MM.1S (cell line): ENCODE measurements at regions not wholly inside any gene's neighbourhood (a gene's known extent, or its start where the extent isn't known, plus 50 kb on each side); places are given as distances from the start of the nearest gene placed in this dataset.

Experiments used
- EZH2 ChIP-seq: fragments of 300-600 bp; sonication (generic); optimal IDR thresholded peaks from 2 replicates; pipeline ENCODE3; 2017; ENCODE audit warnings: low read depth, mild to moderate bottlenecking, antibody characterized with exemption, low read length, mixed read lengths
- EZH2phosphoT487 ChIP-seq: fragments of 300-600 bp; sonication (generic); IDR thresholded peaks from 2 replicates; pipeline ENCODE4 v1.6.1; 2018; ENCODE audit warnings: antibody characterized with exemption, low read length
- TF ChIP-seq, protein P1 (sequence below): fragments of 300-600 bp; sonication (generic); IDR thresholded peaks from 2 replicates; pipeline ENCODE4 v1.5.1; 2016; ENCODE audit warnings: antibody characterized with exemption, low read length, mixed read lengths

DNA sequence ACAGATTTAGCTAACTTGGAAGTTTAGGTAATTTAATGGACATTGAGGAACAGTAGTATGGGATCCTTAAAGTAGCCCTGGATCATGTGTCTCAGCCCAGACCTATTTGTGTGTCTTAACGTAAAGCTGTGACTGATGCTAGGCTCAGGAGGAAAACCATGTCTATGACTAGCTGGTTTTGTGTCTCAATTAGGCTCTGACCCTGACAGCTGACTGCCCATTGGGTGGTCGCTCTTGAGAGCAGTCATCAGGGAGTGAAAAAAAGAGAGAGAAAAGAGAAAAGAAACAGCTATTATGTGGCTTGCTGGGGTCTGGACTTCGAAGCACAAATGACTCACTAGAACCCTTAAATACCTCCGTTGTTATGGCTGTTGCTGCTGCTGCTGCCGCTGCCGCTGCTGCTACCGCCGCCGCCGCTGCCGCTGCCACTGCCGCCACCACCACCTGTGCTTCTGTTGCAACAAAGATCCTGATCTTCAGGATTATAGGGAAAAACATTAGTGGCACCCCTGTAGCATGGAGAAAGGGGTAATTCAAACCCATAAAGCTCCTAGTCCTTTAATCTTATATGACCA lies 70.7 kb downstream of the GSPT2 start:
- TF ChIP-seq, protein P1, sequence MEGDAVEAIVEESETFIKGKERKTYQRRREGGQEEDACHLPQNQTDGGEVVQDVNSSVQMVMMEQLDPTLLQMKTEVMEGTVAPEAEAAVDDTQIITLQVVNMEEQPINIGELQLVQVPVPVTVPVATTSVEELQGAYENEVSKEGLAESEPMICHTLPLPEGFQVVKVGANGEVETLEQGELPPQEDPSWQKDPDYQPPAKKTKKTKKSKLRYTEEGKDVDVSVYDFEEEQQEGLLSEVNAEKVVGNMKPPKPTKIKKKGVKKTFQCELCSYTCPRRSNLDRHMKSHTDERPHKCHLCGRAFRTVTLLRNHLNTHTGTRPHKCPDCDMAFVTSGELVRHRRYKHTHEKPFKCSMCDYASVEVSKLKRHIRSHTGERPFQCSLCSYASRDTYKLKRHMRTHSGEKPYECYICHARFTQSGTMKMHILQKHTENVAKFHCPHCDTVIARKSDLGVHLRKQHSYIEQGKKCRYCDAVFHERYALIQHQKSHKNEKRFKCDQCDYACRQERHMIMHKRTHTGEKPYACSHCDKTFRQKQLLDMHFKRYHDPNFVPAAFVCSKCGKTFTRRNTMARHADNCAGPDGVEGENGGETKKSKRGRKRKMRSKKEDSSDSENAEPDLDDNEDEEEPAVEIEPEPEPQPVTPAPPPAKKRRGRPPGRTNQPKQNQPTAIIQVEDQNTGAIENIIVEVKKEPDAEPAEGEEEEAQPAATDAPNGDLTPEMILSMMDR = no peak
- TF ChIP-seq EZH2 (no peak), EZH2phosphoT487 (no peak)
